Rectal smooth muscle tissue (tissue), 1 donor: ENCODE measurements at regions not wholly inside any gene's neighbourhood (a gene's known extent, or its start where the extent isn't known, plus 50 kb on each side); places are given as distances from the start of the nearest gene placed in this dataset.

Source experiments
- H3K27ac ChIP-seq: one replicate; pipeline ENCODE4 v1.7.0; 2013; ENCODE audit warnings: low read depth, low read length, inconsistent platforms
- H3K27me3 ChIP-seq: one replicate; pipeline ENCODE4 v1.7.0; 2013; ENCODE audit warnings: low read length; ENCODE audit not compliant: control insufficient read depth, insufficient read depth
- H3K36me3 ChIP-seq: one replicate; pipeline ENCODE4 v1.7.0; 2013; ENCODE audit warnings: low read length; ENCODE audit not compliant: control insufficient read depth, insufficient read depth
- H3K4me1 ChIP-seq: one replicate; pipeline ENCODE4 v1.7.0; 2013; ENCODE audit warnings: low read length; ENCODE audit not compliant: control insufficient read depth, insufficient read depth
- H3K4me3 ChIP-seq: one replicate; pipeline ENCODE4 v1.7.0; 2013; ENCODE audit warnings: low read length
- H3K9ac ChIP-seq: one replicate; pipeline ENCODE4 v1.7.0; 2013; ENCODE audit warnings: low read length

DNA sequence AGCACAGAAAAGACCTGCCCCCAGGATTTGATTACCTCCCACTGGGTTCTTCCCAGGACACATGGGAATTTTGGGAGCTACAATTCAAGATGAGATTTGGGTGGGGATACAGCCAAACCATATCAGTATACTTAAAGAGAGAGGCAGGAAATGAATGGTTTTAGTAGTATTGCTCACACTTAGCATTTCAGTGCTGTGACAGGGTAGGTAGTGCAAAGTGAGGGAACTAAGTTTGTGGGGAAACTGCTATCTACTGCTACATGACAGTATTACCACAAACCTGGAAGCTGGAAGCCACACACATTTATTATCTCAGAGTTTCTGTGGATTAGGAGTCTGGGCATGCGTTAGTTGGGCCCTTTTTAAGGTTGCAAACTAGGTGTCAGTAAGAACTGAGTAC lies 450.7 kb downstream of the LPIN1 start:
- H3K27me3 ChIP-seq: no peaks in the 10 kb centered on the region
- H3K36me3 ChIP-seq: no peaks in the 10 kb centered on the region
- no peak overlapping the region for H3K9ac ChIP-seq
- H3K4me3 ChIP-seq: no peak overlapping the region
- H3K27ac ChIP-seq: no peak overlapping the region
- no peaks in the 10 kb centered on the region for H3K4me1 ChIP-seq

DNA sequence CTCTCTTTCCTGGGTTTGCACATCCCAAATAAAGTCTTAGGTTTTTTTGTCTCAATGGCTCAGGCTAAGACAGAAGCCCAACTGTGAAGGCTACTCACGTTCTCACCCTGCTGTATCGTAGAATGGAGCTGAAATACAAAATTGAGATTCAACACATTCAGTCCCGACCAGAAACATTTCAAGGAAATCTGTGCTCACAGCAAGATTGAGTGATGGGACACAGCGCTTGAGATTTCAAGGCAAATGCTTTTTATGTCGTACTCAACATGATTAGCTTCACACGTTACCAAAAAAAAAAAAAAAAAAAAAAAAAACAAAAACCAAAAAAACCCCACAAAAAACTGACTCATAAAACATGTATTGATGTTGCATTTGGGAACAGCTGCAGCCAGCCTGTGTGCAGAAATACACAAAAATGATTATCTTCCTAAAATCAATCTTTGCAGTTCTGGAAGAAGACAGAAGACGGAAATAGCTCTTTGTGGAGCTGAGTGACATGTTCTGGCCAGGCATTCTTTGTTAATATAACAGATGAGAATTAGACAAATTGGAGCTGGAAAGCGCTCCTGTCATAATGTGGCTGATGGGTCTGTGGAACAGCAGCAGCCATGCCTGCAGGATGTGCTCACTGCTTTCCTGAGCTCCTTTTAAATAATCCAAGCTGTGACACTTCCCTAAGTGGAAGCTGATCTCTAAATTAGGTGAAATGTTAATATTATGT lies 453.2 kb downstream of the LPIN1 start:
- Histone ChIP-seq H3K4me1 (no peaks in the 10 kb centered on the region), H3K36me3 (no peaks in the 10 kb centered on the region), H3K4me3 (no peak overlapping the region), H3K9ac (no peak overlapping the region), H3K27me3 (no peaks in the 10 kb centered on the region), H3K27ac (no peak overlapping the region)

DNA sequence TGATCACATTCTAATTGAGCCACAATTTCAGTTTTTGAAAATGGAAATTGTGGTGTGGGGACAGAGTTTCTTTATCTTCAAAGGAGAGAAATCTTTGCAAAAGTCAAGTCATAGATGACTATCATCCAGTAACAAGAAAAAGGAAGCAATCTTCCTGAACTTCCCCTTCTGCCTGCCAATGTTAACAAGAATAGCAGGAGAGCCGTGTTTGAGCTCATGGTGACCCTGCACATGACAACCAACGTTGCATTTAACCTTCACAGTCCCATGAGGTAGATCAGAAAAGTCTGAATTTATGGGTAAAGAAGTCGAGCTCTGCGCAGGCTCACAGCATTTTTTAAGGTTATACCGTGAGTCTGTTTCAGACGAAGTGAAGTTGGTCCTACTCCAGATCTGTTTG lies 454.9 kb downstream of the LPIN1 start:
- H3K27me3 ChIP-seq: no peaks in the 10 kb centered on the region
- H3K4me1 ChIP-seq: no peaks in the 10 kb centered on the region
- H3K27ac ChIP-seq: no peak overlapping the region
- H3K36me3 ChIP-seq: no peaks in the 10 kb centered on the region
- no peak overlapping the region for H3K4me3 ChIP-seq
- no peak overlapping the region for H3K9ac ChIP-seq

DNA sequence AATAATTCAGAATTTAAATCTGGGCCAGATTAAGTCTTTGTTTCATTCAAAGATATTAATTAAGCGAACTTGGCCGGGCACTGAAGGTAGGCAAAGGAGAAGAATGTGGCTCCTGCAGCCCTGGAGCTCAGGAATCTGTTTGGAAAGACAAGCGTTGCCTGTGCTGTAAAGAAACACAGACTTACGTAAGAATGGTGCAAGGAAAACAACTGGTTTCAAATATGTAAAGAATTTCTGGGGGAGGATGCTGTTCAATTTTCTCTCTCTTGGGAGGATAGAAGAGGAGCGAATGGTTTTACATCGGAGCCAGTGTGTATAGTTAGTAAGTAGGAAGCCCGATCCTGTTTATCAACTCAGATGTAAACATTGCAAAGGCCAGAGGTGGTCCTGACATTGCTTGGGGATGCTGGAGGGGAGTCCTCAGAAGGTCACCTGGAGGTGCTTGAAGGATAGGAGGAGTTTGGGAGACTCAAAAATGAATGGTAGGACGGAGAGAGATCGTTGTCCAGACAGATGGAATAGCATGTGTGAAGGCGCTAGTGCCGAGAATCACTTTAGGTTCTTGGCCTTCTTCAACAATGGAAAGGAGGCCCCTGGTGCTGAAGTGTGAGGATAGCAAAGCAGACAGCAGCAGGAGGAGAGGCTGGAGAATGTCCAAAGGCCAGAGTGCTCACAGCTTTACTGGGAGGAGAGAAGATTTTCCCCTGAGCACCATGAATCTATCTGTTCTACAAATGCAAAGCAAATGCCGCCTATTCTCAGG lies 456.1 kb downstream of the LPIN1 start:
- no peaks in the 10 kb centered on the region for H3K36me3 ChIP-seq
- H3K27me3 ChIP-seq: no peaks in the 10 kb centered on the region
- H3K4me3 ChIP-seq: no peak overlapping the region
- no peak overlapping the region for H3K27ac ChIP-seq
- no peak overlapping the region for H3K9ac ChIP-seq
- no peaks in the 10 kb centered on the region for H3K4me1 ChIP-seq

DNA sequence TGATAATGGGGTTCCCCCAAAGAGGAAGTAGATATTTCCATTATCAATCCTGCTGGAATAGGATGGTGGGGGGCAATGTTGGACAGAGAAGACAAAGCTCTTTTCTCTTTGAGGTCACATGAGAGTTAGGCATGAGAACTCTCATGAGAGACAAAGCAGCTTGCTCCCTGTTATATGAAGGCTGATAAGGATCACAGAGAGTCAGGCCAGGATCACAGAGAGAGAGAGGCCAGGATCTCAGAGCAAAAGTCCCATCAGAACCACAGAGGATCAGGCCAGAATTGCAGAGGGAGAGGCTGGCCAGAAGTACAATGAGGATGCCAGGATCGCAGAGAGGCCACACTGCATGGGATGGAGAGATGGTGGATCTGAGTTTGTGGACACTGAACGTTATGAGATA lies 457.1 kb downstream of the LPIN1 start:
- no peaks in the 10 kb centered on the region for H3K36me3 ChIP-seq
- no peak overlapping the region for H3K27ac ChIP-seq
- no peak overlapping the region for H3K9ac ChIP-seq
- H3K4me1 ChIP-seq: no peaks in the 10 kb centered on the region
- no peaks in the 10 kb centered on the region for H3K27me3 ChIP-seq
- H3K4me3 ChIP-seq: no peak overlapping the region

DNA sequence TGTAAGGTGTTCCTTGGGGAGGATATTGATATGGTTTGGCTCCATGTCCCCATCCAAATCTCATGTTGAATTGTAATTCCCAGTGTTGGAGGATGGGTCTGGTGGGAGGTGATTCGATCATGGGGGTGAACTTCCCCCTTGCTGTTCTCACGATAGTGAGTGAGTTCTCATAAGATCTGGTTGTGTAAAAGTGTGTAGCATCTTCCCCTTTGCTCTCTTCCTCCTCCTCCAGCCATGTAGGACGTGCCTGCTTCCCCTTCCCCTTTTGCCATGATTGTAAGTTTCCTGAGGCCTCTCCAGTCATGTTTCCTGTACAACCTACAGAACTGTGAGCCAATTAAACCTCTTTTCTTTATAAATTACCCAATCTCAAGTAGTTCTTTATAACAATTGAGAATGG lies 458.7 kb downstream of the LPIN1 start:
- Histone ChIP-seq H3K4me1 (no peaks in the 10 kb centered on the region), H3K36me3 (no peaks in the 10 kb centered on the region), H3K27me3 (no peaks in the 10 kb centered on the region), H3K27ac (no peak overlapping the region), H3K4me3 (no peak overlapping the region), H3K9ac (no peak overlapping the region)

DNA sequence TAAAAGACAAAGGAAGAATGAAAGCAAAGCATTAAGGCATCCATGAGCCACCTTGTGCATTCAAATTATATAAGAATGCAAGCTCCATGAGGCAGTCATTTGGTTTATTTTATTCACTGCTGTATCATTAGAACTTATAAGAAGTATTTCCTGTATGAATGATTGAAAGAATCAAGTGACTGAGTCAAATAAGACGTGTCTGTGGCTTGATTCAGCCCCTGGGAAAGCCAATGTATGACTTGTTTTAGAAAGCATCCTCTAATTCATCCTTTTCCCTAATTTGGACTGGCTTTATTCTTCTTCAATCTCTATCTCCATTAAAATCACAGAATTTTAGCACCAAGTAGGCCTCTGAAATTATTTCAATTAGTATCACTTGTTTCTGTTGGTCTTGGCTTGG lies 461.1 kb downstream of the LPIN1 start:
- no peak overlapping the region for H3K4me3 ChIP-seq
- H3K9ac ChIP-seq: no peak overlapping the region
- H3K27ac ChIP-seq: no peak overlapping the region
- H3K36me3 ChIP-seq: no peaks in the 10 kb centered on the region
- H3K27me3 ChIP-seq: no peaks in the 10 kb centered on the region
- H3K4me1 ChIP-seq: no peaks in the 10 kb centered on the region

DNA sequence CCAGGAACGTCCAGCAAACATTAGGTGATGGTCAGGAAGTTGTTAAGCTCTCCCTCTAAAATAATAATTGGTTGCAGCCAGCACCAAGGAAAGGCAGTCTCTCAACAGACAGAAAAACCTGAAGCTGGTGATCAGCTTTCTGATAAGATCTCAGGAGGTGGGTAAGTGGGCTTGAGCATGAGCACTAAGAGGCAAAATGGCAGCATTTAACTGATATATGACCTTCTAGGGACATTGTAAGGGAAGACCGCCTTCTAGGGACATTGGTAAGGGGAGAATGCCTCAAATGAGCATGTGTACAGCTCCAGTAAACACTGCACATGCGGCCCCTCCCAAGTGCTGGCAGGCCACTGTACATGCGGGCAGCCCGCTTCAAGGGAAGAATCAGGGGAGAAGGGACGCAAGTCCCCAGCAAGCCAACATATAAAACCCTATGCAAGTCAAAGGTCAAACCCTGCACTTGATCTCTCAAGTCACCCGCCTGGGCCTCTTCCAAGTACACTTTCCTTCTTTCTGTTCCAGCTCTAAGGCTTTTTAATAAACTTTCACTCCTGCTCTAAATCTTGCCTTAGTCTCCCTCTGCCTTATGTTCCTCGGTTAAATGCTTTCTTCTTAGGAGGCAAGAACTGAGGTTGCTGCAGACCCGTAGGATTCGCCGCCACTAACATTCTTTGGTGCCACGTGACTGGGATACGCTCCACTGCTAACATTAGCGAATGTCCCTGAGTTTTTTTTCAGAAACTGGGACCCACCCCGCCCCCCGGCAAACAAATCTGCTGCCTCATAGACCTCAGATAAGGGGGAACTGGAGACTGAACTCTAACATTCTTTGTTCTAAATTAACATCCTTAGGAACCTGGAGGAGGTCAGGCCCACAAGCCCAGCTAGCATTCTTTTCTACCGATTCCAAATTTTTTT lies 463.8 kb downstream of the LPIN1 start:
- Histone ChIP-seq H3K4me1 (no peaks in the 10 kb centered on the region), H3K4me3 (no peak overlapping the region), H3K27me3 (no peaks in the 10 kb centered on the region), H3K9ac (no peak overlapping the region), H3K36me3 (no peaks in the 10 kb centered on the region), H3K27ac (no peak overlapping the region)

DNA sequence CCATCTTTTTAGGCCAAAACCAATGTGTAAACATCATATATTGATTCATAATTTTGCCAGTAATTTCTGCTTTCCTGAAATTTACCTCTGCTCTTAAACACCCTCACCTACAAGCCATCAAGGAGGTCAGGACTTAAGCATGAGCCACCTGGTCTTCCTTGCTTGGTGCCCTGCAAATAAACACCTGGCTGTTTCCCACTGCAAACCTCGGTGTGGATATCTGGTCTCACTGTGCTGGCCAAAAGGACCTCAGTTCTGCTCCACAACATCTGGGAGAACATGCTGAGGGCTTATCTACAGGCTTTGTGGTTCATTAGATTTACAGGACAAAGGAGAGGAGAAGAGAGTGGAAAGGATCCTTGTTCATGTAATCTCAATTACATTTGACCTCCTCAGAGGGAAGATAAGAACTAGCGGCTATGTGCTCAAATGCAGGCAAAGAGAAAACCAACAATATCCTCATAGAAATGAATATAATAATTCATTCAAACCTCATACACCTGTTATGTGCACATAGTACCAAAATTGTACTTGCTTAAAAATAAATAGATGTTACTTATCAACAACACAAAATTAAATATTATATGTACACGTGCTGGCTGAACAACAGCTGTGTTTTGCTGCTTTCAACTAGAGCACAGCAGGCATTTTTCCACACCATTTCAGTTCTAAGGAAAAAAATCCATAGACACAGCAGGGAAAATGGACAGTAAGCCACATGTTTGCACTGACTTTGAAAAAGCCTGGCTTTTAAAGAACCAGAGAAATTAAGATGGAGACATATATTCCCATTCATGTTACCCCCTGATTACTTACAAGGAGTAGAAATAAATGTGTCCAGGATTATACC lies 465.1 kb downstream of the LPIN1 start:
- Histone ChIP-seq H3K9ac (no peak overlapping the region), H3K27ac (no peak overlapping the region)

DNA sequence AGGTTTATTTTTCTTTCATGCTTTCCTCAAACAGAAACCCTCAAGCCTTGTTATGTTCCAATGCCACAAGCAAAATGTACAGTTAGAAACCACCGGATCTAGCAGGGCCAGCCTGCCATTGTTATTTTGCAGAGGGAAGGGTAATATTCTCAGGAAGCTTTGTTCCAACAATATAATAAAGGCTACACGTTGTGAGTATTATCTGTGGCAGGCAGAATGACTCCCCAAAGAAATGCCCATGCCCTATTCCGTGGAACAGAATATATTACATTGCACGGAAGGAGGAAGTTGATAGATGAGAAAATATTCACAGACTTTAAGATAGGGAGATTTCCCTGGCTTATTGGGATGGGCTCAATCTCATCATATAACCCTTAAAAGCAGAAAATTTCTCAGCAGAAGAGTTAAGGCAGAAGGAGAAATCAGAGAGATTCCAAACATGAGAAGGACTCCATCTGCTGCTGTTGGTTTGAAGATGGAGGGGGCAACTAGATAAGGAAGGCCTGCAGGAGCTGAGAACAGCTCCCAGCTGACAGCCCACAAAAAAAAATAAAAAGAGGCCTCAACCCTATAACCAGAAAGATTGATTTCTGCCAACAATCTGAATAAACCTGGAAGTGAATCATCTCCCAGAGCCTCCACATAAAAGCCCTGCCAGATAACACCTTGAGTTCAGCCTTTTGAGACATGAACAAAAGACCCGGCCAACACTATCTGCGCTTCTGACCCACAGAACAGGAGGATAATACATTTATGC lies 466.6 kb downstream of the LPIN1 start:
- H3K9ac ChIP-seq: no peak overlapping the region
- no peaks in the 10 kb centered on the region for H3K27me3 ChIP-seq
- no peaks in the 10 kb centered on the region for H3K4me1 ChIP-seq
- H3K27ac ChIP-seq: no peak overlapping the region
- H3K36me3 ChIP-seq: no peaks in the 10 kb centered on the region
- no peak overlapping the region for H3K4me3 ChIP-seq

More for the DNA sequence above, 465.1 kb downstream of the LPIN1 start:
- Histone ChIP-seq H3K36me3 (no peaks in the 10 kb centered on the region), H3K4me3 (no peak overlapping the region), H3K27me3 (no peaks in the 10 kb centered on the region), H3K4me1 (no peaks in the 10 kb centered on the region)

DNA sequence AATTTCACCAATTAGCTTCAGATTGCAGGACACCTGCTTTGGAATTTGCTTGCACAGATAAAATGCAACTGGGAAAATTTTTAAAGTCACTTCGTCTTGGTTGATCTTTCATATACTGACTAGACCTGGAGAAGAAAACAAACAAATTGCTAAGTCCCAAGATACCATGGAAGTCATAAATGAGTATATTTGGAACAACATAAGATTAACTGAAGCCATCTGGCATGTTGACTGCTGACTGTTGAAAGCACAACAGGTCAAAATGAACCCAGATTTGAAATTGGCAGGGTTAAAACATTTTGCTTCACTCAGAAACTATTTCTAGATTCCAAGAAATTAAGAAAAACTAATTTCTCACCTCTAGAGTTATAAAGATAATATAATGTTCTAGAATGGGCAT lies 470.7 kb downstream of the LPIN1 start:
- no peak overlapping the region for H3K27ac ChIP-seq
- no peaks in the 10 kb centered on the region for H3K4me1 ChIP-seq
- H3K4me3 ChIP-seq: no peak overlapping the region

More for the DNA sequence above, 470.7 kb downstream of the LPIN1 start:
- Histone ChIP-seq H3K36me3 (no peaks in the 10 kb centered on the region), H3K9ac (no peak overlapping the region), H3K27me3 (no peaks in the 10 kb centered on the region)
